Cardiac fibroblast (primary cell): ENCODE measurements at regions not wholly inside any gene's neighbourhood (a gene's known extent, or its start where the extent isn't known, plus 50 kb on each side); places are given as distances from the start of the nearest gene placed in this dataset.

Source experiments
- DNase-seq, 2 donors: peaks; one replicate each; pipeline versions ENCODE4 v3.0.0 to v3.0.0-alpha.2; 2010; ENCODE audit warnings: low read depth in 2 of 2
- H3K4me3 ChIP-seq, 2 donors: replicated peaks in 1 of 2; 1 replicate in 1 of 2; 2 replicates in 1 of 2; pipeline ENCODE4 v1.5.1; 2011; ENCODE audit warnings: low read depth in 2 of 2, low read length in 2 of 2, mild to moderate bottlenecking in 2 of 2, moderate library complexity in 1 of 2
- CTCF ChIP-seq: IDR thresholded peaks from one replicate; pipeline ENCODE4 v1.5.1; 2011; ENCODE audit warnings: low read depth, mild to moderate bottlenecking, low read length, inconsistent platforms

- peak in 1 of 2 donors; percentile 85 for DNase-seq
- H3K4me3 ChIP-seq, result no peak overlapping the region
- no peak for TF ChIP-seq CTCF
These were observed 285.8 kb upstream of the SULF2 start for GRCh38 chr20:48070991-48071652.

DNA sequence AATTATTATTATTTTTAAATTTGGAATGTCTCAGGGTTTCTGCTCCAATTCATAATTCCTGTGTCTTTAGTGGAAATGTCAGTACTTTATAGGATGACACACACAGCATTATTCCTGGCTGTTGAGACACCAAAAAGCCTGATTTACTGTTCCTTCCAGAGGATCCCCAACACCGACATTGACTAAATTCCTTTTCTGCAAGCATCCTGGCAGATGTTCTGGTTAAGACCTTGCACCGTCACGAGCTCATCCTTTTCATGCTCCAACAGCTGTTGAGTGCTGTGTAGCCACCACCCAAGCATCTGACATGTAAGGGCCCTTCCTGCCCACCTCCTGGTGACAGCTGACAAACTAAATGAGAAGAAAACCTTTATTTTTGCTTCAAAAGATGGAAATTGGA lies 284.3 kb upstream of the SULF2 start:
- DNase-seq, result no peak
- no peak for TF ChIP-seq CTCF
- H3K4me3 ChIP-seq, result no peak overlapping the region

DNA sequence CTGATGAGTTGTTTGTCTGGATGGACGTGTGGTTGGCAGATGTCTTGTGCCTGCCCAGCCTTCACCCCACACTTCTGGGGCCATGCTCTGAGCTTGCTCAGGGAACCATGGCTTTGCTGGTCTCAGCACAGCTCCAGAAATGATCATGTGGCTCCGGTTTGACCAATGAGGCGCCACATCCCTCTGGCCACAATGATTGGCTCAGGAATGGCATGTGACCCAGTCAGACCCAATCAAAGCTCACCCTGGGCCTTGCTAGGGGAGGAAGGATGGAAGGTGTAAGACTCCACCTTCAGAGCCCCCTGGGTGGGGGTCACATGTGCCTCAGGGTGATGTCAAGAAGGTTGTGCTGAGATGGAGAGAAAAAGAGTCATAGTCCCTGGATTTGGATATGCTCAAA lies 281.6 kb upstream of the SULF2 start:
- no peak for TF ChIP-seq CTCF
- H3K4me3 ChIP-seq, result no peak overlapping the region
- DNase-seq, result no peak

GRCh38 chr20:48066246-48066645 lies 281.0 kb upstream of the SULF2 start:
- DNase-seq, result peak in 1 of 2 donors; percentile 87
- TF ChIP-seq CTCF, result no peak
- no peak overlapping the region for H3K4me3 ChIP-seq

DNA sequence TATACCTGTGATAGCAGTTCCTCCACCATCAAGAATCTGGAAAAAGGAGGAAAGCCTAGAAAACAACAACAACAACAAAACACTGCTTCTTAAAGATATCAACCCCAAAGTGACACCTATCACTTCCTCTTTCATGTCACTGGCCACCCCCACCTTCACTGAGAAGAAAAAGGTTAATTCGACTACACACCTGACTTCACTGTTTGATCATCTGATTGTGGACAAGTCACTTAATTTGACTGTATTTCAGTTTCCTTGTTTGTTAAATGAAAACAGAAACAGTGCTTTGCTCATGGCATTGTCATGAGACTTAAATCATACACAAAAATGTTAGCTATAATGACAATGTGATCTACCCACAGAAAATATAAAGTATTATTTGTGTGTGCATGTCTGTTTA lies 280.6 kb upstream of the SULF2 start:
- DNase-seq, result no peak
- no peak overlapping the region for H3K4me3 ChIP-seq
- no peak for TF ChIP-seq CTCF

- no peak for TF ChIP-seq CTCF
- DNase-seq, result peak in 1 of 2 donors; percentile 76
- no peak overlapping the region for H3K4me3 ChIP-seq
These were observed 279.6 kb upstream of the SULF2 start for GRCh38 chr20:48064929-48065328.
